NCI-H226 (cell line): ENCODE measurements at regions not wholly inside any gene's neighbourhood (a gene's known extent, or its start where the extent isn't known, plus 50 kb on each side); places are given as distances from the start of the nearest gene placed in this dataset.
A peak's percentile ranks its signal among the peaks of the same experiment; 100 is the strongest.

Experiments
- DNase-seq: peaks from one replicate; pipeline ENCODE4 v3.0.0-alpha.2; 2015

DNA sequence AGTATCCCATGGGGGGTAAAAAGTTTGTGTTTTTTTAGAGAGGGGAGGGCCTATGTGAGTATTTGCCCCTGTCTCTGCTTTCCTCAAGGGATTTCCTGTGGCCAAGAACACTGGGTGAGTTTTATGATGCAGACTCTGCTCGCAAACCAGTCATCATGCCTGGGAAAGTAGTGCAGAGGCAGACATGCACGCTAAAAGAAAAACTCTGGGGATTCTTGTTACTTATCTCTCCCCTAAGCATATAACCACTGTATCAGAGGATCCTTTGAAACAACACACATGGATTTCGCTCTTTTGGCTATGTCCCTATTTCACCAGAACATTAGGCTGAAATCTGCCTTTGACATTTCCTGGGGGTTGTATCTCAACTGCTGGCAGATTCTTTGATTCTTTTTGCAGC, 1845.8 kb upstream of the SEL1L start:
- no peak for DNase-seq

DNA sequence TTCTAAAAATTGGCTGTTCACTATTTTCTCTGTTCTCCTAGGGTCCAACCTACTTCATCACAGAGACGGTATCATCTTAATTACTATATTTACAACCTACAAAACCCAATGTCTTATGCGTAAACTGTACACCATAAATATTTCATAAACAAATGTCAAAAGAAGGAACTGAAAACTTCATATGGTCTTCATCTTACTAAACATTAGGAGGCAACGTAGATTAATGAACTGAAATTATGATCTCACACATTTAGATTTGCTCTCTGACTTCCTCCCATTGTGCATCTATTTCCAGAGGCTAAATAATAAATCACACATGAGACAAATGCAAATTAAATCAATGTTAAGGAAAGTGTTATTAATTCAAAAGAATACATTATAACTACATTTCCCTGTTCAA, 1850.6 kb upstream of the SEL1L start:
- DNase-seq: no peak

DNA sequence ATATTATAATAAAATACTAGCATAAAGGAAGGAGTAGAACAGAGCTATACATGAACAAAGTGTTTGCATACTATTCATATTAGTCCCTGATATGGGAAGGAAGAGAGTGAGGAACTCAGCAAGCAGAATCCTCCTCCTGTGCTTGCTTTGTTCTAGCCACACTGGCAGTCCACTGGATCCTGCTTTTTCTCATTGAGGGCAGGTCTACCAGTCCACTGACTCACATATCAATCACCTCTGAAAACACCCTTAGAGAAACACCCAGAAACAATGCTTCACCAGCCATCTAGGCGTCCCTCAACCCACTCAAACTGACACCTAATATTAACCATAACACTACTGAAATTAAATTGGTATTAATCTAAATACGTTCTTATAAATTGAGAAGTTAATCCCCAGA, 1861.7 kb upstream of the SEL1L start:
- no peak for DNase-seq

- no peak for DNase-seq
These were observed 1882.8 kb upstream of the SEL1L start for GRCh38 chr14:83416476-83416875.

DNA sequence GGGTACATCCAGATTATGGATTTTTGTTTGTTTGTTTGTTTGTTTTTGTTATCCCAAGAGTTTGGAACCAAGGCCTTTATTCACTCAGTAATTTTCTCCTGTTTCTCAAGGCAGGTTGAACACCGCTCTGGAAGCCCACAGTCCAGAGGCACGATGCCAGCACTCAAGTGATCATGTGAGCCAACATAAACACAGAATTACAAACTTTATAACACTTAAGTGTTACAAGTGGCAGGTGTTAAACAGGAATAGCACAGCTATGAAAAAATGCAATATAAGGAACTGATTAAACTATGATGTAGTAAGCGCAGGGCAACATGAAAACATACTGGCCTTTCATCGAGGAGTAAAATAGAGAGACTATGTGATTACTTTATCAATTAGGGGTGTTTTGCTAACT, 1885.8 kb upstream of the SEL1L start:
- no peak for DNase-seq

DNA sequence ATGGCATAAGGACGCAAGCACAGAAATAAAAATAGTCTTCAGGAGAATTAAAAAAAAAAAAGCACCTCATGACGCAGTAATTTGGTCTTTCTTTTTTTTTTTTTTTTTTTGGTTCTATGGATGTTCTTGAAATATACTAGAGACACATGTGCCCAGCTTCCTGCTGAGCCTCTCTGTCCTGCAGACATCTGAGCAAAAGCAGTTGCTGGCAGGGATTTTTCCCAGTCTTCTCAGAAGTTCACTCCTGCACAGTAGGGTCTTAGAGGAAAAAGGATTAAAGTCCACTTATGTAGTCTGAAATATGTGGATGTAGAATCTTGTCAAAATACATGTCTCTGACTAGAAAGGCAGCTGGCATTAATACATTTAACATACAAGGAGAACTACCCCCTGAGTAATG, 1888.1 kb upstream of the SEL1L start:
- no peak for DNase-seq

DNA sequence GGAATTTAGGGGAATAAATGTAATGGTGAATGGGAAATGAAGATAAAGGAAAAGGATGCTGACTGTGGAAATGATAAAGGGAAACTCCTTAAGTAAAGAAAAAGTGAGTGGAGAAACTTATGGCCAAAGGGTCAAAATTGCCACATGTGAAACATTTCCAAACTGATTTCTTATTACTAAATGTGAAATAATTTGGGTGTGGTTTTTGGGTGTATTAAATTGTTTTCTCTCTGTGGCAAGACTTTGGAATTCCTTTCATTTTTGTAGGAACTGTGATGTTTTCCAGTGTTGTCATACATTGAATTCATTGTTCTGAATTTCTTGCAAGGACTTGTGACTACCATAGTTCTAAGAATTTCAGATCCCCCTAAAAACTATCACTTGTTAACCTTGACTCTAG, 1891.5 kb upstream of the SEL1L start:
- DNase-seq: peak; percentile 89

DNA sequence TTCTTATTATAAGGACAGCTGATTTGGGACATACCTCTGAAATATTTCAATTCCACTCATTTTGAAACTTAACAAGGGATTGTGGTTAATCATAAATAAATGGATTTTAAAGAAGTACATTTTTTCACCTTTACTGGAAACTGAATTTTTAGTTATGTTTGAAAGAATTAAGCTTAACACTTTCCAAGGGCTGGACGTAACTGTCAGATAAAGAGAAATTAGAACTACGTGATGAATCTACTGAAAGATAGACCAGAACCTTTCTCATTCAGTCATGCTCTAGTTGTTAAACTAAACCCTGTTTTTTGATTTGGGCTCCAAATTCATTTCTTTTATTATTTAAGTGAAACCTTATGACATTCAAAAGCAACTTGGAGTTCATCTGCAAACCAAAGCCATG, 1892.1 kb upstream of the SEL1L start:
- no peak for DNase-seq

DNA sequence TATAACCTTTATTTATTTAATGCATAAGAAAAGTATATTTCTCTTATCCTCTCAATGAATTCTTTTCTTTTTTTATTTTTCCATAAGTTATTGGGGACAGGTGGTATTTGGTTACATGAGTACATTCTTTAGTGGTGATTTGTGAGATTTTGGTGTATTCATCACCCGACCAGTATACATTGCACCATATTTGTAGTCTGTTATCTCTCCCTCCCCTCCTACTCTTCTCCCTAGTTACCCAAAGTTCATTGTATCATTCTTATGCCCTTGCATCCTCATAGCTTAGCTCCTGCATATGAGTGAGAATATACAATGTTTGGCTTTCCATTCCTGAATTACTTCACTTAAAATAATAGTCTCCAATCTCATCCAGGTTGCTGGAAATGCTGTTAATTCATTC, 1900.0 kb upstream of the SEL1L start:
- peak; percentile 83 for DNase-seq

DNA sequence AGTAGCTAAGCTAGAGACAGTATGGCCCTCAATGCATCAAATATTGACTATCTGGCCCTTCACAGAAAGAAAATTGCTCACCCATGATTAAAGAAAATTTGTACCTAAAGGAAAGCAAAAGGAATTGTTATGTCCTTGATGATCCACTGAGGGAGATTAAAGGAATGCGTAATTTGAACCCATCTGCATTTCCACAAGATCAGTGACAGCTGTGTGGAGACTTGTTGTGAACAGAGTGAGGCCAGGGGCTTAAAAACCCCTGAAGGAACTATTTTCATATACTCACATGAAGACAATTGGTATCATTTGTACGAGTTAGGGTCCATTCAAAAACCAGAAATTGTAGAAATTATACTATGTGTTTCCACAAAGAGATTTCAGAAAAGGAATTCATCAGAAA, 1908.1 kb upstream of the SEL1L start:
- DNase-seq: no peak

GRCh38 chr14:83455561-83455960, 1921.9 kb upstream of the SEL1L start:
- DNase-seq: no peak

DNA sequence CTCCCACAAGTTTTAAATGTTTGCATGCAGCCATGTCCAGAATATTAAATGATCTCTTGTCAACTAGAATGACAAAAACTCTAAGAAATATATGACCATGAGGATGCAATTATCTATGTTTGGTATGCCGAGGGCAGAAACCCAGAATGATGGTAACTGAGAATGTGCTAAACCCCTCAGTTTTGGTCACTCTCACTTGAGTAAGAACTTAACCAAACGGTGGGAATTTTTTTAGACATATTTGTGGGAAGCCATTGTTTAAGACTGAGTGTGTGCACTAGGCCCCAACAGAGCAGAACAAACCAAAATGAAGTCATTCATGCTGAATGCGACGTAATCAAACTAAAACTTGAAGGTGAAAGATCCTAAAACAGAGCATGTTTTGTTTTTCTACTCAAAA, 1927.9 kb upstream of the SEL1L start:
- no peak for DNase-seq

- no peak for DNase-seq
These were observed 1929.1 kb upstream of the SEL1L start for GRCh38 chr14:83462759-83463158.

DNA sequence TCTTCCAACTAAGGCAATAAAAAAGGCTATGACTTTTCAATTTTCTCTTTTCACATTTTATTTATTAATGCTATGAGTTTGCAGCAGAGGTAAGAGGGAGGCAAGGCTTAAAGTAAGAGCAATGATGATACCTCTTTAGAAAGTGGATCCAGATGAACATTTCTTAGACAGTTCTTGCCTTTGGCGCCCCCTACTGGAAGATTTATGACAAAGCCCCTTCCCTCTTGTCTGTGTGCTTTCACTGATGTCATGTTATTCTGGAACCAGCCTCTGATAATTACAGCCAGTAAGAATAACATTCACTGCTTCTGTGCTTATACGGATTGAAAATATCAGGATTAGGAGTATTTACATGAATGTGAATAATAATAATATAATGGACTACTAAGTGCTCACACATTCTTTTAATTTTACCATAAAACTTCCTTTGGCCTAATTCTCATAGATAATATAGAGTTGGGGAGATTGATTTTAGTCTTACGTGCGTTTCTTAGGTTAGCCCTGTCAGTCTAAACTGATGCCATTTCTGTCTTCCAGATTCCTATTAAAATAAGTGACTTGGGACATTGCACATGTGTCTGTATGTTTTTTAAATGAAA, 1929.9 kb upstream of the SEL1L start:
- peak; percentile 41 for DNase-seq

- DNase-seq: no peak
These were observed 1934.2 kb upstream of the SEL1L start for GRCh38 chr14:83467811-83468210.

DNA sequence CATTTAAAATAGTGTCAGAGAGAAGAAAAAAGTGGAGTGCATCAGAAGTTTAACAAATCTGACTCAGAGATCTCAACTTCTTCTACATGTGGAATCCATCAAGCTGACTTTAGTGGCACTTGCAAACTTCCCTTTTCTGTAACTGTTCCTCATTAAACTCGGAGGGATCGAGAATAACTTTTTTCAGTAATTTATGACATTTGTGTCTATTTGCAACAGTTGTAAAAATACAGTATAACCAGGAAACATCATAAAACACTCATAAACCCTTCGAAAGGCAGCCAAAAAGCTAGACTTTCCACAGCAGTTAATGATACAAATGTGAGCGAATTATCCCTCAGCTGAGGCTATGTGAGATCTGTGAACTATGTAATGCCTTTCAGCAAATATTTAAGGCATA, 1936.8 kb upstream of the SEL1L start:
- no peak for DNase-seq

DNA sequence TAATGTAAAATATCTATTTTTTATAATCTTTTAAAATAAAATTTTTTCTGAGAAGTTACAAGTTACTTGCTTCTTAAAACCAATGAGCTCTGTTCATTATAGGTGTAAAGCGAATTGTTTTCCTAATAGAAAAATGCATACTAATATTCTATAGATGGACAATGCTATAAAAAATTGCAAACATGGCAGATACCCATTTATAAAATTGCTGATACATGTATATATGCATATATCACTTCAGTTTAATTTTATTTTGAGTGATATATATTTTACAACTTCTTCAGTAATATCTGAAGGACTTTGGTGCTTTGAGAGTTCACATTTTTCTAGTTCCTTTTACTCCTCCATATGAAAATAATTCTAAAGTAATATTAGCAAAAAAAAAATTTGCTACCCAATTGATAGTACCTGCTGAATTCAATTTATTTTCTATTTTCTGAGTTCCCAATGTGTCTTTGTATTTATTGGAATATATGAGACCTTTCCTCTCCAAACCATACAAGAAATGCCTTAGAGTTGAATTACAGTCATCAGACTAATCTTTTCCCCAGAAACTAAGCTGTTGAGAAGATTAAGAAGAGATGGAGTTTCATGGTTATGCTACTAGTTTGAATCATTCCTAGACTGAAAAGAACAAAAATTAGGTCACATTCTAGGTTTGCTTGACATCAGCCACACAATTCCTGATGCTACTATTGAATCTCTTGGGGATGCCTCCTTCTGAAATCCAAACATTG, 1937.5 kb upstream of the SEL1L start:
- DNase-seq: no peak

DNA sequence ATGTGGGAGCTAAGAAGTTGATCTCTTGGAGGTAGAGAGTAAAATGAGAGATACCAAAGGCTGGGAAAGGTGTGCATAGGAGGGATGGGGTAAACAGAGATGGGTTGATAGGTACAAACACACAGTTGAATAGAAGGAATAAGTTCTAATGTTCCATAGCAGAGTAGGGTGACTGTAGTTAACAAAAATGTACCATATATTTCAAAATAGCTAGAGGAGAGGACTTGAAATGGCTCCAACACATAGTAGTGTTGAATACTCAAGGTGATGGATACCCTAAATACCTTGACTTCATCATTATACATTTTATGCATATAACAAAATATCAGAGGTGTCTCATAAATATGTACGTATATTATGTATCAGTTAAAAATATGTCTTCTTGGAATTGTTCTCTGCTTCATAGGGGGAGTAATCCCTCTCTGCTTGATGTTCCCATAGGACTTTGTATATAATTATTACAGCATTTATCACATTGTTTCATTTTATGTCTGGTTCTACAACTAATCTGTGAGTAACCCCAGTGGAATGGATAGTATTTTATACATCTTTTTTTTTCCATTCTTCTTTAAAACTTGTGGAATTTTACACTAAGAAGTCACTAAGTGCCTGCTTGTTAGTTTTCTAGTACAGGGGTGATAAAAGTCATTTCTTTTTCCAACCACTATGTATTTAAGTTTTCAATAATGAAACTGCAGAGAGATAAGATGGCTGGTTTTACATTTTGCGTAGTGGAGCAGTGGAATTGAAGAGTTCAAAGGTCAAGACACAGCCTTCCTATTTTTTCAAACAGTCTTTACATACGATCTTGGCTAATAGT, 1940.0 kb upstream of the SEL1L start:
- DNase-seq: peak; percentile 43

GRCh38 chr14:83478741-83479140, 1945.1 kb upstream of the SEL1L start:
- no peak for DNase-seq

- DNase-seq: peak; percentile 56
These were observed 1949.4 kb upstream of the SEL1L start for GRCh38 chr14:83483063-83483462.

DNA sequence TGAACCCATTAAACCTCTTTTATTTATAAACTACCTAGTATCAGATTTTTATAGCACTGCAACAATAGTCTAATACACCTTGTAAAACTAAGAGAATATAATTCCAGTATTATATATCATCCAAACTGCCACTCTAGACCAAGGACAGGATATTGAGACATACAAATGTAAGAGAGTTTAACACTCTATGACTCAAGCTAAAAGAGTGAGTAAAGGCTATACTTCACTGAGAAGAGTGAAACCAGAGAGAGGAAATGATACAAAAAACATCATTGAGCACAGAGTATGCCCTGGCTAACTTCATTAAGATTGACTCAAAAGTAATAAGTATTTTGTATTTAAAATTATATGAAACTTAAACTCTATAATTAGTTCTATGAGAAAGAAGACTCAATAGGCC, 1951.9 kb upstream of the SEL1L start:
- peak; percentile 16 for DNase-seq

DNA sequence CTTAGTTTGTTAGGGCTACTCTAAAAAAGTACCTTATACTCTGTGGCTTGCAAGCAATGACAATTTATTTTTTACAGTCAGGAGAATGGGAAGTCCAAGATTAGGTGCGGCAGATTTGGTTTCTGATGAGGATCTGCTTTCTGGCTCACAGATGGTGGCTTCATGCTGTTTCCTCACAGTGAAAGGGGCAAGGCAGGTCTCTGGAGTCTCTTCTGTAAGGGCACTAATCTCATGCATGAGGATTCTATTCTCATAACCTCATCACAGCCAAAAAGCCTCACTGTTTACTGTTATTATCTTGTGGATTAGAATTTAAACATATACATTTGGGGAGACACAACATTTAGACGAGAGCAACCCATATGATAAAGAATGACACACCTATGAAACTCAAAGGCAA, 1957.4 kb upstream of the SEL1L start:
- DNase-seq: no peak

DNA sequence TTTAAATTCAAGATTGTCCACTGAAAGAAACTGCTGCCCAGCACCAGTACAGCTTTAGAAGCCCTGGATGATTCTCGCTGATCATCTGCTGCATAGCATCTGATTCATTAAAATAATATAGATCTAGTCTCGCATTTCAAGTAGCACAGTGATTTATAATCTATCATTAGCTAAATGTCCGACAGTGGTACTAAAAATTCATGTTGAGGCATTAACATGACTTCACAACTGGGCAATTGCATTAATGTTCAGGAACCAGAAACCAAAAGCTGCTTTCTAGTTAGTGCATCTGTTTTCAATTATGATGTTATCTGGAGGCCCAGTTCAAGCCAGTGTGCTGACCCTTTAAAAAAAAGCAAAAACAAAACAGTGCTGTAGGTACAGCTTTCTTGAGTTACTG, 1987.2 kb upstream of the SEL1L start:
- no peak for DNase-seq

DNA sequence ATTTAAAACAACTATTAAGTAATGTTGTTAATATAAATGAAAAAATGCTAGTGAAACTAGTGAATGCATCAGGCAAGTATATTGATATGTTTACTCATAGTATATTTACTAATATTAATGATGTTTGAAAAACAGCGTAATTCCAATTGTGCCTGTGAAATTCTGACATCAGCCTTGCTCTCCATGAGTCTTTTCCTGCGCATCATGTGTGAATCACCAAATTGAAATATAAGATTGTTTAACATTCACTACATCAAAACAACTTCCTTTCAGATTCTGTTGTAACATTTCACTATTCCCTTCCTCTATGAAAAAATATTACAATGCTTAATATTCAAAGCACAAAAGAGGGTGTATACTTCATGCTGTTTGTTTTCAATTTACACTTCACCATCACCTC, 1995.9 kb upstream of the SEL1L start:
- DNase-seq: no peak
